ENCODE measurements at regions not wholly inside any gene's neighbourhood (a gene's known extent, or its start where the extent isn't known, plus 50 kb on each side); places are given as distances from the start of the nearest gene placed in this dataset.

- TF ChIP-seq SP5 (CRISPR knock-in tag; IDR thresholded peaks at IDR 0.05; ENCODE audit: borderline replicate concordance, low read depth) (no peak), SALL2 (CRISPR knock-in tag; IDR thresholded peaks at IDR 0.05) (no peak), SRF (IDR thresholded peaks at IDR 0.05; ENCODE audit: low read depth, low read length) (no peak), CBX1 (IDR thresholded peaks at IDR 0.05; ENCODE audit: low read depth) (no peak), ZNF264 (CRISPR knock-in tag; IDR thresholded peaks at IDR 0.05) (no peak), ZNF589 (CRISPR knock-in tag; conservative IDR thresholded peaks at IDR 0.05) (no peak), ZC3H4 (CRISPR knock-in tag; IDR thresholded peaks at IDR 0.05; ENCODE audit: borderline replicate concordance) (no peak)
- TF ChIP-seq, protein P1, sequence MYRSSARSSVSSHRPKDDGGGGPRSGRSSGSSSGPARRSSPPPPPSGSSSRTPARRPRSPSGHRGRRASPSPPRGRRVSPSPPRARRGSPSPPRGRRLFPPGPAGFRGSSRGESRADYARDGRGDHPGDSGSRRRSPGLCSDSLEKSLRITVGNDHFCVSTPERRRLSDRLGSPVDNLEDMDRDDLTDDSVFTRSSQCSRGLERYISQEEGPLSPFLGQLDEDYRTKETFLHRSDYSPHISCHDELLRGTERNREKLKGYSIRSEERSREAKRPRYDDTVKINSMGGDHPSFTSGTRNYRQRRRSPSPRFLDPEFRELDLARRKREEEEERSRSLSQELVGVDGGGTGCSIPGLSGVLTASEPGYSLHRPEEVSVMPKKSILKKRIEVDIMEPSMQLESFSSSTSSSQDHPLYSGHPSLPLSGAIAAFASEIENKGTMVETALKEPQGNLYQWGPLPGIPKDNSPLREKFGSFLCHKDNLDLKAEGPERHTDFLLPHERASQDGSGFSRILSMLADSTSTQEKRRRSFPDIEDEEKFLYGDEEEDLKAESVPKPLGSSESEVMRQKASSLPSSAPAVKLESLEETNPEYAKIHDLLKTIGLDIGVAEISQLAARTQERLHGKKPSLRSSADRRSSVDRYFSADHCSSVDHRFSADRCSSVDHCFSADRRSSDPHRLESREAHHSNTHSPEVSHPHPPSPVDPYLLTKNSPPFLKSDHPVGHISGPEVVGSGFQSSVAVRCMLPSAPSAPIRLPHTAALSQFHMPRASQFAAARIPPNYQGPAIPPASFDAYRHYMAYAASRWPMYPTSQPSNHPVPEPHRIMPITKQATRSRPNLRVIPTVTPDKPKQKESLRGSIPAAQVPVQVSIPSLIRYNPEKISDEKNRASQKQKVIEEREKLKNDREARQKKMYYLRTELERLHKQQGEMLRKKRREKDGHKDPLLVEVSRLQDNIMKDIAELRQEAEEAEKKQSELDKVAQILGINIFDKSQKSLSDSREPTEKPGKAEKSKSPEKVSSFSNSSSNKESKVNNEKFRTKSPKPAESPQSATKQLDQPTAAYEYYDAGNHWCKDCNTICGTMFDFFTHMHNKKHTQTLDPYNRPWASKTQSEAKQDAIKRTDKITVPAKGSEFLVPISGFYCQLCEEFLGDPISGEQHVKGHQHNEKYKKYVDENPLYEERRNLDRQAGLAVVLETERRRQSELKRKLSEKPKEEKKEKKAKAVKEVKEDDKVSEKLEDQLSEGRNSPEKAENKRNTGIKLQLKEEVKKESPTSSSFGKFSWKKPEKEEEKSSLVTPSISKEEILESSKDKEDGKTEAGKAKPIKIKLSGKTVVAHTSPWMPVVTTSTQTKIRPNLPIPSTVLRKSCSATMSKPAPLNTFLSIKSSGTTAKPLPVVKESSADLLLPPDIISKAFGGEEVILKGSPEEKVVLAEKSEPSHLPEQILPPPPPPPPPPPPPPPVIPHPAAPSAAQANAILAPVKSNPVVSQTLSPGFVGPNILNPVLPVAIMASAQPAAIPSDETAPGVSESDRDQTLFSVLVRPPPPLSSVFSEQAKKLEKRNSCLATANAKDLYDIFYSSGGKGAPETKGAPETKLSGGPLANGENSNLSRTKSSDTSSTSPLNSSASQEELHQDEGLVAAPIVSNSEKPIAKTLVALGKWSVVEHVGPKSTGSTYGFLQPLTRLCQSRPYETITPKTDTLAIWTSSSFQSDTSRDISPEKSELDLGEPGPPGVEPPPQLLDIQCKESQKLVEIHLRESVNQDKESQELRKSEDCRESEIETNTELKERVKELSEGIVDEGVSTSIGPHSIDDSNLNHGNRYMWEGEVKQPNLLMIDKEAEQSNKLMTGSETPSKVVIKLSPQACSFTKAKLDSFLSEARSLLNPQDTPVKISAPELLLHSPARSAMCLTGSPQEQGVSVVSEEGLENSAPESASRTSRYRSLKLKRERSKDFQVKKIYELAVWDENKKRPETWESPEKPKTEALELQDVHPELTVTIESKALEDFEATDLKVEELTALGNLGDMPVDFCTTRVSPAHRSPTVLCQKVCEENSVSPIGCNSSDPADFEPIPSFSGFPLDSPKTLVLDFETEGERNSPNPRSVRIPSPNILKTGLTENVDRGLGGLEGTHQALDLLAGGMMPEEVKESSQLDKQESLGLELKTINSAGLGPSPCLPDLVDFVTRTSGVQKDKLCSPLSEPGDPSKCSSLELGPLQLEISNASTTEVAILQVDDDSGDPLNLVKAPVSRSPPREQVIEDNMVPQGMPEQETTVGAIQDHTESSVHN (CRISPR knock-in tag; IDR thresholded peaks at IDR 0.05) = no peak
- no peaks in the 10 kb centered on the region for H3K9me3 ChIP-seq (ENCODE audit: low read length)
- H3K79me2 ChIP-seq (ENCODE audit: insufficient read depth, low read length) = no peaks in the 10 kb centered on the region
- FAIRE-seq (no peak), ATAC-seq (no peak), DNase-seq (ENCODE audit: low spot score) (no peak)
- H3K9ac ChIP-seq (ENCODE audit: insufficient read depth, low read depth, low read length) = no peak overlapping the region
- peaks cover 0 to 17% of the 10 kb centered on the region in 2 experiments; a peak in 3 of 5 replicates for H3K27me3 ChIP-seq (ENCODE audit: control insufficient read depth in 1 of 2, insufficient read depth in 2 of 2, low read length in 2 of 2)
- ChIA-PET POLR2A (no interaction called here), CTCF (ENCODE audit: low intra/inter-chr PET ratio, low total read pairs) (no interaction called here)
- H3K4me3 ChIP-seq (replicated peaks in 1 of 3; ENCODE audit: insufficient read depth in 1 of 3, low read depth in 2 of 3, low read length in 3 of 3) = no peak overlapping the region
- intact Hi-C loops (cut with micrococcal nuclease; ENCODE audit: unreplicated experiment) (no loop called here), in situ Hi-C loops (cut with HindIII; ENCODE audit: extremely low pct_ligation_motif_present, low pct_unique_long_range_greater_than_20kb) (no loop called here)
- H3K4me2 ChIP-seq (ENCODE audit: low read depth, low read length) = no peak overlapping the region
- H3K27ac ChIP-seq (ENCODE audit: extremely low read length, insufficient read depth, low read length) = no peak overlapping the region
- H3K4me1 ChIP-seq (ENCODE audit: insufficient read depth, low read length) = no peaks in the 10 kb centered on the region
- H3K36me3 ChIP-seq (replicated peaks in 1 of 2; ENCODE audit: control insufficient read depth in 1 of 2, insufficient read depth in 2 of 2, low read length in 2 of 2) = no peaks in the 10 kb centered on the region
- no peak overlapping the region for H2AFZ ChIP-seq (ENCODE audit: low read length)
- BruUV-seq (replicated peaks) = no TSS peak
- 2% methylated on average over 4 of the region's 4 CpGs for WGBS (ENCODE audit: low lambda C conversion rate)
- H4K20me1 ChIP-seq (ENCODE audit: insufficient read depth, low read length) = no peaks in the 10 kb centered on the region
Observed at GRCh38 chr22:48092866-48093265, 1330.4 kb downstream of the TBC1D22A start.

All from HepG2 (cell line).